ENCODE measurements at regions not wholly inside any gene's neighbourhood (a gene's known extent, or its start where the extent isn't known, plus 50 kb on each side); places are given as distances from the start of the nearest gene placed in this dataset.

DNA sequence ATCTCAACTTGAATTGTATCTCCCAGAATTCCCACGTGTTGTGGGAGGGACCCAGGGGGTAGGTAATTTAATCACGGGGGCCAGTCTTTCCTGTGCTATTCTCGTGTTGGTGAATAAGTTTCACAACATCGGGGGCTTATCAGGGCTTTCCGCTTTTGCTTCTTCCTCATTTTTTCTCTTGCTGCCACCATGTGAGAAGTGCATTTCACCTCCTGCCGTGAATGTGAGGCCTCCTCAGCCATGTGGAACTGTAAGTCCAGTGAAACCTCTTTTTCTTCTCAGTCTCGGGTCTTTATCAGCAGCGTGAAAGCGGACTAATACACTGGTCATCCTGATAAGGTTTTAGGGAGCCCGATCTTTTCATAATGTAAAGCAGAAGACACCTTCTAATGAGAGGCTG is 687.0 kb upstream of the FTMT start:
- CTCF ChIA-PET, result no interaction called here
- Histone ChIP-seq H3K4me1 (ENCODE audit: control insufficient read depth in 2 of 2, insufficient read depth in 2 of 2, low read length in 2 of 2) (no peaks in the 10 kb centered on the region), H3K4me3 (ENCODE audit: low read length) (no peak overlapping the region), H3K27ac (ENCODE audit: low read depth, low read length) (no peak overlapping the region), H3K36me3 (ENCODE audit: control insufficient read depth in 2 of 3, insufficient read depth in 3 of 3, low read length in 3 of 3) (no peaks in the 10 kb centered on the region), H3K9me3 (ENCODE audit: control insufficient read depth in 2 of 3, low read length in 3 of 3) (no peaks in the 10 kb centered on the region), H3K27me3 (ENCODE audit: control insufficient read depth in 2 of 2, insufficient read depth in 2 of 2, low read length in 2 of 2) (no peaks in the 10 kb centered on the region)
- intact Hi-C loops (cut with micrococcal nuclease), result no loop called here
- no peaks in the 10 kb centered on the region for H3K4me1 Mint-ChIP-seq
- POLR2A ChIA-PET, result no interaction called here
- no peaks in the 10 kb centered on the region for H3K27me3 Mint-ChIP-seq
- H3K9me3 Mint-ChIP-seq, result peaks cover 0 to 8% (median 0%) of the 10 kb centered on the region in 11 donors
- ATAC-seq (no peak), DNase-seq (no peak)
- no peaks in the 10 kb centered on the region for H3K36me3 Mint-ChIP-seq
- no peak overlapping the region for H3K27ac Mint-ChIP-seq
- no peak overlapping the region for H3K4me3 Mint-ChIP-seq

DNA sequence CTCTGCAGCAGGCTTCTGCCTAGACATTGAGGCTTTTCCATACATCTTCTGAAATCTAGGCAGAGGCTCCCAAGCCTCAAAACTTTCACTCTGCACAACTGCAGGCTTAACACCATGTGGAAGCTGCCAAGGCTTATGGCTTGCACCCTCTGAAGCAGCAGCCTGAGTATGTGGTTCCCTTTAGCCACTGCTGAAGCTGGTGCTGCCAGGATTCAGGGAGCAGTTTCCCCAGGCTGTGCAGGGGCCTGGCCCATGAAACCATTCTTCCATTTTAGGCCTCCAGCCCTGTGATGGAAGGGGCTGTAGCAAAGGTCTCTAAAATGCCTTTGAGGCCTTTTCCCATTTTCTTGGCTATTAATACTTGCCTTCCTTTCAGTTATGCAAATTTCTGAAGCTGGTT is 680.3 kb upstream of the FTMT start:
- Mint-ChIP-seq H3K27me3 (no peaks in the 10 kb centered on the region), H3K36me3 (no peaks in the 10 kb centered on the region), H3K4me3 (no peak overlapping the region), H3K9me3 (peaks cover 0 to 9% (median 0%) of the 10 kb centered on the region in 11 donors), H3K4me1 (no peaks in the 10 kb centered on the region), H3K27ac (no peak overlapping the region)
- CTCF ChIA-PET, result no interaction called here
- ATAC-seq, result no peak
- Histone ChIP-seq H3K4me1 (ENCODE audit: control insufficient read depth in 2 of 2, insufficient read depth in 2 of 2, low read length in 2 of 2) (no peaks in the 10 kb centered on the region), H3K9me3 (ENCODE audit: control insufficient read depth in 2 of 3, low read length in 3 of 3) (no peaks in the 10 kb centered on the region), H3K27me3 (ENCODE audit: control insufficient read depth in 2 of 2, insufficient read depth in 2 of 2, low read length in 2 of 2) (no peaks in the 10 kb centered on the region), H3K4me3 (ENCODE audit: low read length) (no peak overlapping the region), H3K36me3 (ENCODE audit: control insufficient read depth in 2 of 3, insufficient read depth in 3 of 3, low read length in 3 of 3) (no peaks in the 10 kb centered on the region), H3K27ac (ENCODE audit: low read depth, low read length) (no peak overlapping the region)
- no peak for DNase-seq
- POLR2A ChIA-PET, result no interaction called here
- intact Hi-C loops (cut with micrococcal nuclease), result no loop called here

DNA sequence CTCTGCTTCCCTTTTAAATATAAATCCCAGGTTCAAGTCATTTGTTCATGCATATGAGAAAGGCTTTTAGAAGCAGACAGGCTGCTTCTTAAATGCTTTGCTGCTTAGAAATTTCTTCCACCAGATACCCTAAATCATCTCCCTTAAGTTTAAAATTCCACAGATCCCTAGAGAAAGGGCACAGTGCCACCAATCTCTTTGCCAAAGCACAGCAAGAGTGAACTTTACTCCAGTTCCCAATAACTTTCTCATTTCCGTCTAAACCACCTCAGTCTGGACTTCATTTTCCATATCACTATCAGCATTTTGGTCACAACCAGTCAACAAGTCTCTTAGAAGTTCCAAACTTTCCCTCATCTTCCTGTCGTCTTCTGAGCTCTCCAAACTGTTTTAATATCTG is 679.8 kb upstream of the FTMT start:
- no peak overlapping the region for H3K27ac Mint-ChIP-seq
- H3K4me3 Mint-ChIP-seq, result no peak overlapping the region
- intact Hi-C loops (cut with micrococcal nuclease), result no loop called here
- DNase-seq (no peak), ATAC-seq (no peak)
- H3K27me3 Mint-ChIP-seq, result no peaks in the 10 kb centered on the region
- H3K36me3 Mint-ChIP-seq, result no peaks in the 10 kb centered on the region
- Histone ChIP-seq H3K4me3 (ENCODE audit: low read length) (no peak overlapping the region), H3K4me1 (ENCODE audit: control insufficient read depth in 2 of 2, insufficient read depth in 2 of 2, low read length in 2 of 2) (no peaks in the 10 kb centered on the region), H3K27me3 (ENCODE audit: control insufficient read depth in 2 of 2, insufficient read depth in 2 of 2, low read length in 2 of 2) (no peaks in the 10 kb centered on the region), H3K27ac (ENCODE audit: low read depth, low read length) (no peak overlapping the region), H3K9me3 (ENCODE audit: control insufficient read depth in 2 of 3, low read length in 3 of 3) (no peaks in the 10 kb centered on the region), H3K36me3 (ENCODE audit: control insufficient read depth in 2 of 3, insufficient read depth in 3 of 3, low read length in 3 of 3) (no peaks in the 10 kb centered on the region)
- POLR2A ChIA-PET, result no interaction called here
- H3K4me1 Mint-ChIP-seq, result no peaks in the 10 kb centered on the region
- H3K9me3 Mint-ChIP-seq, result peaks cover 0 to 9% (median 0%) of the 10 kb centered on the region in 11 donors
- CTCF ChIA-PET, result no interaction called here

DNA sequence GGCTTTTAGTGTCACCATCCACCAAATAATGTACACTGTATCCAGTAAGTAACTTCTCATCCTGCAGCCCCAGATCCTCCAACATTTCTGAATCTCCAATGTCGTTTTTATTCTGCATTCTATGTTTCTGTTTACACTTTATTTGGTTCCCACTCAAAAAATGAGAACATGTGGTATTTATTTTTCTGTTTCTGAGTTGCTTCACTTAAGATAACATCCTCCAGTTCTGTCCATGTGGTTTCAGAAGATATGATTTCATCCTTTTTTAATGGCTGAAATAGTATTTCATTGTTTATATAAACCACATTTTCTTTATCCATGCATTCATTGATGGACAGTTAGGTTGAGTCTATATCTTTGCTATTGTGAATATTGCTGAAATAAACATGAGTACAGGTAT is 677.3 kb upstream of the FTMT start:
- Mint-ChIP-seq H3K27me3 (no peaks in the 10 kb centered on the region), H3K36me3 (no peaks in the 10 kb centered on the region), H3K27ac (no peak overlapping the region), H3K4me3 (no peak overlapping the region), H3K9me3 (peaks cover 0 to 9% (median 0%) of the 10 kb centered on the region in 11 donors), H3K4me1 (no peaks in the 10 kb centered on the region)
- no peak overlapping the region for H3K27ac ChIP-seq (ENCODE audit: low read depth, low read length)
- DNase-seq (no peak), ATAC-seq (no peak)
- intact Hi-C loops (cut with micrococcal nuclease), result no loop called here
- no peaks in the 10 kb centered on the region for H3K4me1 ChIP-seq (ENCODE audit: control insufficient read depth in 2 of 2, insufficient read depth in 2 of 2, low read length in 2 of 2)
- H3K4me3 ChIP-seq (ENCODE audit: low read length), result no peak overlapping the region
- H3K9me3 ChIP-seq (ENCODE audit: control insufficient read depth in 2 of 3, low read length in 3 of 3), result no peaks in the 10 kb centered on the region
- no peaks in the 10 kb centered on the region for H3K36me3 ChIP-seq (ENCODE audit: control insufficient read depth in 2 of 3, insufficient read depth in 3 of 3, low read length in 3 of 3)
- ChIA-PET CTCF (no interaction called here), POLR2A (no interaction called here)
- H3K27me3 ChIP-seq (ENCODE audit: control insufficient read depth in 2 of 2, insufficient read depth in 2 of 2, low read length in 2 of 2), result no peaks in the 10 kb centered on the region

DNA sequence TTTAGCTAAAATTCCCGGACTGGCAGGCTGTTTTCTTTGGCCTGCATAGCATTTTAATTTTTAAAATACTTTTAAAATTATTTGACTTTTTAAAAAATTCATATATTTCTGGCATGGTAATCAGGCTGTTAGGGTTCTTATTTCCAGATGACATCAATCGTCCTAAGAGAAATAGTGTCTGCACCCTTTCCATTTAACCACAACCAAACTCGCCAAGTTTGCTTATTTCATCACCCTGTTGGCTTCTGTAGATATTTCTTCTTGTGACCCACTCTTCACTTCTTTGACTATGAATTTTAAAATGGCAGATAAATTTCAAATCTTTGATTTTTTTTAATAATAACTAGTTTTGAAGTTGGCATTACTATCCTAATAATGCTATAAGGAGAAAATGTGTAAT is 675.7 kb upstream of the FTMT start:
- intact Hi-C loops (cut with micrococcal nuclease), result no loop called here

DNA sequence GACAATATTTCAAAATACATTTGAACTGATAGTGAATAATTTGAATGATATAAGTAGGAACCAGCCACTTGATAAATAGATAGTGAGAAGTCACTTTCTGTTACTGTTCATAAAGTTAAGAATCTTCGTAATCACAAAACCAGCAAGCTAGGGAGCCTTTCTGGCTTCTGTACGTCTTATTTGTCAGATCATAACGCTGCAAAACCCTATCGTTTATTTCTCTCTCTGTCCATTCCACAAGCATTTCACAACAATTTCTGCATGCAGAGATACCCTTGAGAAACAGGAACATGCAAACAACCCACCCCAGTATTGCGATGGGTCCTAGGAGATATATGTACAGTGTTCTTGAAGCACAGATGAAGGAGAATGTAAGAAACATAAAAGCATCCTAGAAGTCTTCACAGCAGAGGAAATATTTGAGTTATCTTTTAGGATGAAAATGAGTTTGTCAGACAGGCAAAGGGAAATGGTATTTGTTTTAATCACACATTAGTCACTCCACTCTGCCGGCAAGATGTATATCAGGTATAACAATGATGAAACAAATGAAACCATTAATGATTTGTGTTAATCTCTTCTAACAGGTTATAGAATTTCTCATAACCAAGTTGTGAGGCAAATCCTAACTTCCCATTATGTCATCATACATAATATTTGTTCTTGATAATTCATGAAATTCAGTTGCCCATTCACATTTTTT is 668.7 kb upstream of the FTMT start:
- H3K9me3 Mint-ChIP-seq, result peaks cover 0 to 5% (median 0%) of the 10 kb centered on the region in 11 donors
- no peaks in the 10 kb centered on the region for H3K27me3 Mint-ChIP-seq
- Histone ChIP-seq H3K4me3 (ENCODE audit: low read length) (no peak overlapping the region), H3K4me1 (ENCODE audit: control insufficient read depth in 2 of 2, insufficient read depth in 2 of 2, low read length in 2 of 2) (no peaks in the 10 kb centered on the region), H3K9me3 (ENCODE audit: control insufficient read depth in 2 of 3, low read length in 3 of 3) (no peaks in the 10 kb centered on the region), H3K36me3 (ENCODE audit: control insufficient read depth in 2 of 3, insufficient read depth in 3 of 3, low read length in 3 of 3) (no peaks in the 10 kb centered on the region), H3K27ac (ENCODE audit: low read depth, low read length) (no peak overlapping the region), H3K27me3 (ENCODE audit: control insufficient read depth in 2 of 2, insufficient read depth in 2 of 2, low read length in 2 of 2) (no peaks in the 10 kb centered on the region)
- no peaks in the 10 kb centered on the region for H3K4me1 Mint-ChIP-seq
- intact Hi-C loops (cut with micrococcal nuclease), result no loop called here
- ATAC-seq (peak; percentile 60), DNase-seq (no peak)
- POLR2A ChIA-PET, result no interaction called here
- no peak overlapping the region for H3K4me3 Mint-ChIP-seq
- CTCF ChIA-PET, result no interaction called here
- no peak overlapping the region for H3K27ac Mint-ChIP-seq
- no peaks in the 10 kb centered on the region for H3K36me3 Mint-ChIP-seq

More for the DNA sequence above, 675.7 kb upstream of the FTMT start:
- H3K27ac ChIP-seq (ENCODE audit: low read depth, low read length), result no peak overlapping the region
- H3K4me3 Mint-ChIP-seq, result no peak overlapping the region
- H3K4me3 ChIP-seq (ENCODE audit: low read length), result no peak overlapping the region
- H3K27ac Mint-ChIP-seq, result no peak overlapping the region
- H3K9me3 ChIP-seq (ENCODE audit: control insufficient read depth in 2 of 3, low read length in 3 of 3), result no peaks in the 10 kb centered on the region
- no peaks in the 10 kb centered on the region for H3K36me3 Mint-ChIP-seq
- ChIA-PET CTCF (no interaction called here), POLR2A (no interaction called here)
- DNase-seq (no peak), ATAC-seq (no peak)
- H3K27me3 ChIP-seq (ENCODE audit: control insufficient read depth in 2 of 2, insufficient read depth in 2 of 2, low read length in 2 of 2), result no peaks in the 10 kb centered on the region
- no peaks in the 10 kb centered on the region for H3K36me3 ChIP-seq (ENCODE audit: control insufficient read depth in 2 of 3, insufficient read depth in 3 of 3, low read length in 3 of 3)
- H3K4me1 ChIP-seq (ENCODE audit: control insufficient read depth in 2 of 2, insufficient read depth in 2 of 2, low read length in 2 of 2), result no peaks in the 10 kb centered on the region
- no peaks in the 10 kb centered on the region for H3K4me1 Mint-ChIP-seq
- H3K27me3 Mint-ChIP-seq, result no peaks in the 10 kb centered on the region
- peaks cover 0 to 9% (median 0%) of the 10 kb centered on the region in 11 donors for H3K9me3 Mint-ChIP-seq

DNA sequence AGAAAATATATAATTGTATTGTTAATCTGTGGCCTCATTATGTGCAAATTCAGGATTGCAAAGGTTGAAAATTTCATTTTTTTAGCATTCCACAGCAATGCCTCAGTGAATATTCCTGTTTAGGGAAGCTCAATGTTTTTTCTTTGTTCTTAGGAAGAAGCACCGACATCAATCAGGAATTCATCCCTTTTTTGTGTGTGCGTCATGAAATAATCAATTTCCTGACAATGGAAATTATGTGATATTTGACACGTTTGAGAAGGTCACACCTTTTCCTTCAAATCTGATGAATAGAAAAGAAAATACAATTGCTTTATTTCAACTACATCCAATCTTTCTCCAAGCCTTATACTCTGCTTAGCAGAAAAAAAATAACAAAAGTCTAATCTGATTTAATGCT is 662.8 kb upstream of the FTMT start:
- CTCF ChIA-PET, result no interaction called here
- intact Hi-C loops (cut with micrococcal nuclease), result no loop called here

More for the DNA sequence above, 662.8 kb upstream of the FTMT start:
- ATAC-seq, result no peak
- Histone ChIP-seq H3K27me3 (ENCODE audit: control insufficient read depth in 2 of 2, insufficient read depth in 2 of 2, low read length in 2 of 2) (no peaks in the 10 kb centered on the region), H3K4me1 (ENCODE audit: control insufficient read depth in 2 of 2, insufficient read depth in 2 of 2, low read length in 2 of 2) (no peaks in the 10 kb centered on the region), H3K4me3 (ENCODE audit: low read length) (no peak overlapping the region), H3K27ac (ENCODE audit: low read depth, low read length) (no peak overlapping the region), H3K36me3 (ENCODE audit: control insufficient read depth in 2 of 3, insufficient read depth in 3 of 3, low read length in 3 of 3) (no peaks in the 10 kb centered on the region), H3K9me3 (ENCODE audit: control insufficient read depth in 2 of 3, low read length in 3 of 3) (no peaks in the 10 kb centered on the region)
- Mint-ChIP-seq H3K27ac (no peak overlapping the region), H3K4me1 (peaks cover 0 to 2% (median 0%) of the 10 kb centered on the region in 7 donors), H3K27me3 (no peaks in the 10 kb centered on the region), H3K36me3 (peaks cover 0 to 3% (median 0%) of the 10 kb centered on the region in 5 donors), H3K9me3 (peaks cover 0 to 17% (median 2%) of the 10 kb centered on the region in 11 donors), H3K4me3 (no peak overlapping the region)
- POLR2A ChIA-PET, result no interaction called here
- no peak for DNase-seq

All from naive thymus-derived CD4-positive, alpha-beta T cell (primary cell).